ENCODE measurements at regions not wholly inside any gene's neighbourhood (a gene's known extent, or its start where the extent isn't known, plus 50 kb on each side); places are given as distances from the start of the nearest gene placed in this dataset.
"Not testable (repeated sequence)": the region's sequence is repeated elsewhere in the genome, so short reads cannot be mapped to it uniquely, and the experiment has no call there.

DNA sequence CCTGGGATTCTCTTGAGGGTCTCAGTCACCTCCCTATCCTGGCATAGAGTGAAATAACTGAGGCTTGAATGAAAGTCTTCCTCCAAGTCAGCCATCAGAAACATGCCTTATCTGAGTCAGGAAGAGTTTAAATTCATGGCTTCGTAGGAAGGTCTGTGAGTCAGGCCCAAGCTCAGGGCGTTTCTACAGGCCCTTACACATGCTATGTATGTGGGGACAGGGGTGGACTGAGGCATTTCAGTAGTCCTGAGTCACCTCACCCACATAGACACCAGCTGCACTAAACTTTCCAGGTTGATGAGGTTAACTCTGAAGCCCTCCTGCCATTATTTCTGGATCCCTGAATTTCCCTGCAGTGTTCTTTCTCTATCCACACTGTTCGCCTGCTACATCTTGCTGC is 134.6 kb upstream of the RCN1 start:
- DNase-seq, result no peak

DNA sequence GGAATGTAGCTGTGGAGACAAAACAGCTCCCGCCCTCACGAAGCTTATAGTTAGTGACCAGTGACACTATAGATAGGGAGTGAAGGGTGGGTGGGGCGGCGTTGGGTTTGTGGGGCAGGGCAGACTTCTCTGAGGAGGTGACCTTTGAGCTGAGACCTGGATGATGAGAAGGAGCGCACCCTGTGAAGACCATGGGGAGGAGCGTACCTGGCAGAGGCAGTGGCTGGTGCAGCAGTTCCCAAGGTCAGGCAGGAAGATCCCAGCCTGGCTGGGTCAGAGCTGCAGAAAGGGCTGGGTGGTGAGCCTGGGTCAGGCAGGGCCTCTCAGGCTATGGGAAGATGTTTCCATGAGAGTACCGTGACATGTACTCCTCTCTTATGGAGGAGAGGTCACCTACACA is 135.0 kb upstream of the RCN1 start:
- no peak for DNase-seq

DNA sequence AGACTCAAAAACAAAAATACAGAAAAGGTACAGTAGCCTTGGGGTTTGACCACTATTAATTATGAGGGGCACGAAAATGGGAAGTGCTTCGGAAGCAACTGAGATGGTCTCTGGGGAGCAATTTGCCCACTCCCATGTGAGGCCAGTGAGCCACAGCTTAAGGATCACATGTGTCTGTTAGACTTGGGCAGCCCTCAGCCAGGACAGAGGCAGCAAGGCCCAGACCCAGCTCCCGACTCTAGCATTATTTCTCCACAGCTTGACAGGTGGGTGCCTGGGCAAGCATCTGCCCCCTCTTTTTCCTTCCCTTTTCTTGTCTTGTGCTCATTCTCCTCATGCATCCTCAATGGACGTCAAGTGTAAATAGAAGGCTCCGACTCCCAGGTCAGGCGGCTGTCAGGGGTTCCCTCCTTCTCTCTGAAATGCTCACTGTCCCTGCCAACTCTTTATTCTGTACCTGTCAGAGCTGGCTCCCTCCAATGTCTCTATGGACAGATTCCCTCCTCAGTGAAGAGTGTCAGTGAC is 137.0 kb upstream of the RCN1 start:
- no peak for DNase-seq

DNA sequence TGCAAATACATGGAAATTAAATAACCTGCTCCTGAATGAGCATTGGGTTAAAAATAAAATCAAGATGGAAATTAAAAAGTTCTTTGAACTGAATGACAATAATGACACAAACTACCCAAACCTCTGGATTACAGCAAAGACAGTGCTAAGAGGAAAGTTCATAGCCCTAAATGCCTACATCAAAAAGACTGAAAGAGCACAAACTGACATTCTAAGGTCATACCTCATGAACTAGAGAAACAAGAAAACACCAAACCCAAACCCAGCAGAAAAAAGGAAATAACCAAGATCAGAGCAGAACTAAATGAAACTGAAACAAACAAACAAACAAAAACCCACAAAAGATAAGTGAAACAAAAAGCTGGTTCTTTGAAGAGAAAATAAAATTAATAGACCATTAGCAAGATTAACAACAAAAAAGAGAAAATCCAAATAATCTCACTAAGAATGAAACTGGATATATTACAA is 138.6 kb upstream of the PAX6 start:
- not testable (repeated sequence) for DNase-seq

DNA sequence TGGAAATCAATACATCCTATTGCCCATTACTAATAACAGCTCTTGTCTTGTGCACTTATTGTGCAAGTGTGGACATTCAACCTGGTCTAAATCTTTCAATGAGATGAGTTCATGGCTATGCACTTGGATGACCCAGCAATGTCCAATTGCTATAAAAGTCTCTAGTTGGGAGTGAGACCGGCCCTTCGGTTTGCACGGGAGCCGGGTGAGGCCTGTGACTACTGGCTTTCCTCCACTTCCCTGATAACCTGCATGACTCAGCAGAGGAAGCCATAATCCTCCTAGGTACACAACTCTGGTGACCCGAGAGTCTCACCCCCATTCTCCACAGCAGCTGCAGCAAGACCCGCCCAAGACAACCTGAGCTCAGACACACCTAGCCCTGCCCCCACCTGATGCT is 135.9 kb upstream of the PAX6 start:
- no peak for DNase-seq

DNA sequence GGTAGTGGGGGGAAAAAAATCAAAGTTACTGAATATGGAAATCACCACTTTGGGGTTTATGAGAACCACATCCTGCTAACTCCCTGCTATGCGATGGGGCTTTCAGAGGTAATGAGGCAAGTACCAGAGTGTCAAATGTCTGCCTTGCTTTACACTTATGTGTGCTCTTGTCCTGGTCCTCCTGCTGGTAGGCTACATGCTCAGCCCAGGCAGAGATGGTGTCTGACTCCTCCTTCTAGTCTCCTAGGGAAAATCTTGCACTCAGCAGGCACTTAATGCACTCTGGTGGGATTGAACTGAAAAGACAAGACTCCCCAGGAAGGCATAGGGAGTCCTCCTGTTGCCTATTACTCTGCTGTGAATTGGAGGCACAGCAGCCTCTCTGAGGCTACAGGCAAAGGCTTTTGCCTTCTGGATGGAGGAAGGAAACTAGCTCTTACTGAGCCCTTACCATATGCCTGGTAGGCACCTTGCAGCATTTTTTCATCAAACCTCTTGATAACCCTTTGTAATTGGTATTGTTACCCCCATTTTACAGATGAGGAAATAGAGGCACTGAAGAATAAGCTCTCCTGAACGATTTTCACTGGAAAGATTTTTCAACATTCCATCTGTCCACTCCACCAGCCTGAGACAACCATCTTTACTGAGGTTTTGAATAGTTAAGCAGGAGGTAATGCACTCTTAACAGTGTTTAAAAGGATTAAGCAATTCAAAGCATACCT is 132.1 kb upstream of the PAX6 start:
- DNase-seq, result no peak

DNA sequence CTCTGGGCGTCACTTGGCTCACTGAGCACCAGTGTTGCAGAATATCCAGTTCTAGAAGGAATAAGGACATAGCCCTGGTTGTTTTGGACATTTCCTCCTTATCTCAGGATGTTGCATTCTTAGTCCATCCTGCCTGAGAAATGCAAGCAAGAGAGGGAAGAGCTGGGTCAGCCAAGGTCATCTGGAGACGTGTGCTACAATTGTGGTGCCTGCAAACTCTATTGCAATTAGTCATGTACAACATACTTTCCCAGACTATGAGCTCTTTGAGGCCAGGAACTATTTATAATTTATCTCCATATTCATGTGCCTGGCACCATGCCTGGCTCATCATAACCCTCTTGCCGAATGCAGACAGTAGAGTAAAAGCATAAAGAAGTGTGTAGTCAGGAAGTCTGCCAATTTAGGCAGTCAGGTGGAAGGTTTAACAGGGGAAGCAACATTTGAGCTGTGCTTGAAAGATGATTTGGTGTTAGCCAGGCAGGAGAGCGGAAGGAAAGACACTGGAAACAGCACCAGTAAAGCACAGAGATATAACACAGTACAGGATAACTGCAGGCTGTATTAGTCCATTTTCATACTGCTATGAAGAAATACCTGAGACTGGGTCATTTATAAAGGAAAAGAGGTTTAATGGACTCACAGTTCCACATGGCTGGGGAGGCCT is 129.4 kb upstream of the PAX6 start:
- DNase-seq, result no peak

DNA sequence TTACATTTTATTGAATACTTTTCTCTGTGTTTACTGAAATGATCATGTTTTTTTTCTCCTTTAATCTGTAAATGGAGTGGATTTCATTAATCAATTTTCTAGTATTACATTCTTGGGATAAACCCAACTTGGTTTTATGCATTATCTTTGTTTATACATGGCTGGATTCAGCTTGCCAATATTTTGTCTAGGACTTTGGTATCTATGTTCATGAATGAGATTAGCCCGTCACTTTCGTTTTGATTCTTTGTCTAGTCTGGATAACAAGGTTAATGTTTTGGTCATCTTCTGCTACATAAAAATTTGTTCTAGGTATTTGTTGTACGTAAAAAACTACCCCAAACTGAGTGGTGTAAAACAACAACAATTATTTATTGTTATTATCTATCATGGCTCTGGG is 127.9 kb upstream of the PAX6 start:
- DNase-seq, result no peak

DNA sequence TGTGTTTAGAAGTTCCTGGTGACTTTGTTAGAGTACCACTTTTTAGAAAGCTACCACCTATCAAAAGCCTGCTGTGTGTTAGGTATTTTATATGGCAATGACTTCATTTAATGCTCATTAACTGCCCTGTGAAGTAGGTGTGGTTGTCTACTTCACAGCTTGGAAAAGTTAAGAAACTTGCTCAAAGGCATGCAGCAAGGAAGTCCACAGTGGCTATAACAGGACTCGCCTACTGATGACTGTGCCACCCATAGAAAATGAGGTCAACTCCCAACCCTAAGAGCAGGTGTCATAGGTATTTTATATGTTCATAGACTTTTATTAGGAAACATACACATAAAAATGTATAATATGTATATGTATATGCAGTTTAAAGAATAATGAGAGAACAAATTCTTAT is 125.2 kb upstream of the PAX6 start:
- no peak for DNase-seq

DNA sequence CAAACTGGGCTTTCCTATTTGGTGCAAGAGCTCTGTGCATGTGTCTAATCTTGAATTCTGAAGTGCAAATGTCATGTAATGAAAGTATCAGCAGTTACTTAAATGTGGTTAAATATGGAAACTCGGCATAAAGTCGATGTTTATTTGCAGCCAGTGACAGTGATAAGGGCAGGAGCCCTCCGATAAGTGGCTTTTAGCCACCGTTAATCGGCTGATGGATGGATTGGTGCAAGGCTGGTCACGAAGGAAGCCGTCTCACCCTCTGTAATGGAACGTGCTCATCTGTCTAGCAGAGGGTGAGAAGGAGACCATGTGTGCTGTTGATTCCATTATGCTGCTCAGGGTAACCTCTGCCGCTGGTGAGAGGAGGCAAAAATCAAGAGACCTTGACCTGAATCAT is 121.8 kb upstream of the PAX6 start:
- DNase-seq, result no peak

DNA sequence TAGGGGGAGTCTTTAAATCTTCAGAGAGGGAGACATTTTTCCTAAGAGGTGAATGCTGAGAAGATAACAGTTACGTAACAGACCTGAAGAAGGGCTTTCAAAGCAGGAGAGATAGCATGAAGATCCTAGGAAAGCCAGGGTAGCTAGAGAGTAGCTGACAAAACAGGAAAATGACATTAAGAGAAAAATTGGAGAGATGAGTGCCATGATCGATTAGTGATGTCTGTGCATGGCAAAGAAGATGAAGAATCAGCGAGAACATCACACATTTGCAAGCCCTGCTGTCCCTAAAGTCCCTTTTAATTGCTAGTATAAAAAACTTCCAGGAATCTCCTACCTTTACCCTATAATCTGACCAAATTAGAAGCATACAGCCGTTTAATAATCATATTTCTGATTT is 116.9 kb upstream of the PAX6 start:
- no peak for DNase-seq

DNA sequence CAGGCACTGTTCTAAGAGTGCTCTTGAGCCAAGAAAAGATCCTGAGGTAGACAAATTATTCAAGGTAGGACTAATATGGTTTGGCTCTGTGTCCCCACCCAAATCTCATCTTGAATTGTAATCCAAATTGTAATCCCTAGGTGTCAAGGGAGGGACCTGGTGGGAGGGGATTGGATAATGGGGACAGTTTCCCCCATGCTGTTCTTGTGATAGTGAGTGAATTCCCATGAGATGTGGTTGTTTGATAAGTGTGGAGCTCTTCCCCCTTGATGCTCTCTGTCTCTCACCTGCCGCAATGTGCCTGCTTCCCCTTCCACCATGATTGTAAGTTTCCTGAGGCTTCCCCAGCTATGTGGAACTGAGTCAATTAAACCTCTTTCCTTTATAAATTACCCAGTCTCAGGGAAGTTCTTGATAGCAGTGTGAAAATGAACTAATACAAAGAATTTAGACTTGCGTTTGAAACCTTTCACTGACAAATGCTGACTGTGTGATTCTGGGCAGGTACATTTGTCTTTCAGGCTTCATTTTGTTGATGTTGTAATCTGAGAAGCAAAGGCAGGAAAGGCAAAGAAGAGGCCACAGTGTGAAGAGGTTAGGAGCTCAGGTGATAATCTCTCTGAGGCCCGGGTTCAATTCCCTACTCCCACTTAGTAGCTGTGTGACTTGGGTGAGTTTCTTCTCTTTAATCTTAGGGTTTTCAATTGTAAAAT is 115.8 kb upstream of the PAX6 start:
- DNase-seq, result no peak

DNA sequence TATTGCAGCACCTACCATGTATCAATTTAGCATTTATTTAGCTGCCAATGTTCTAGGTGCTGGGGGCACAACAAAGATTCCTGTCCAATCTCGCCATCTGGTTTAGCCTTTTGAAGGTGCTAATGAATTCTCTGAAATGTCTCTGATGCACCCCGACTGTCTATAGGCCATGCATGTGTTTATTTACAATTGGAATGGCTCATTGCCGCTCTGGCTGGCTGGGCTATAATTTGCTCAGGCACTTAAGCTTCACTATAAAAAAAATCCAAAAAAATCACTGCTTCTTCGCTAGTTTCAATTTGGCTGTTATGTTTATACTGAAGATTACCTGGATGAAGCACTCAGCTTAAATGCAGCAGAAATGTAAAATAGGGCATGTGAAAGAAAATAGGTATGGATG is 115.0 kb upstream of the PAX6 start:
- no peak for DNase-seq

DNA sequence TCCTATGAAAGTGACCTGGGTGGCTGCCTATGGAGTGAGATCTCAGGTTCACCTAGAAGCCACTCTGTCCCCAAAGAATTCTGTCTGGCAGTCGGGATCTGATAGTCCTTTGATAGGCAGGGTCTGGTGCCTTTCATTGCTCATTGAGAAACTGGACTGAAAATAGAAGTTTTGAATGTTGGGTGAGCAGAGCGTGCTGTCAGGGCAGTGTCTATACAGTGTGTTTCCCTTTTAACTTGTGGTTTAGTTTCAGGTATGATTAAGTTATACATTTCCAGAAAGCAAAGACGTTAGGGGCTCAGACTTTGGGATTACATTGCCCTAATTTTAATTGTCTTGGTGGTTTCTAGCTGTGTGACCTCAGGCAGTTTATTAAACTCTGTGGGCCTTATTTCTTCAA is 111.3 kb upstream of the PAX6 start:
- DNase-seq, result no peak

DNA sequence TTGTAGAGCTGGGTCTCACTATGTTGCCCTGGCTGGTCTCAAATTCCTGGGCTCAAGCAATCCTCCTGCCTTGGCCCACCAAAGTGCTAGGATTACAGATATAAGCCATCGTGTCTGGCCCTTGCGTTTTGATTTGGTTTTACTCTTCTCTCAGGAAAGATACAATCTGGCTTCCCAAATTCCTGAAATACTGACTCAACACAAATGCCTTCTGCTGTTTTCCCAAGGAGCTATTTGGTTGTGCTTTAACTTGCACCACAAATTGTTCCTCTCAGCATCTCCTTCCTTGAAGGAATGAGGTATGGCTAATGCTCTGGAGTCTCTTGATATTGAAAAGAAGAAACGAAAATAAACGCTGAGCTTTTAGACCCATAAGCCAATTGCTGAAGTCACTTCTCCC is 110.0 kb upstream of the PAX6 start:
- no peak for DNase-seq

DNA sequence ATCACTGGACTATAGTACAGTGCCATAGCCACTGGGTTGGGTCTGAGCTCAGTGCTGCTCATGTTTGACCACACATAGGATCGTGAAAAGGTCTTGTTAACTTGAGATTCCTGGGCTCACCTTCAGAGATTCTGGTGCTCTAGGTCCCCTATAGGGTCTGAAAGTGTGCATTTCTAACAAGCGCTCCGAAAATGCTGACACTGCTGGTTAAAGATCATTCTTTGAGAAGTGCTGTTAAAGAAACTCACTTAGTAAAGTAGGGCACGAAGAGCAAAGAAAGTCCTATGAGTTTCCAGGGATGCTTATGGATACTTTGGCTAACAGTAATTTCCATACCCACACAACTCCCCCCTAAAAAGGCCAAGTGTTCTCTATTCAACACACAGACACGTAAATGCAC is 108.1 kb upstream of the PAX6 start:
- DNase-seq, result no peak

DNA sequence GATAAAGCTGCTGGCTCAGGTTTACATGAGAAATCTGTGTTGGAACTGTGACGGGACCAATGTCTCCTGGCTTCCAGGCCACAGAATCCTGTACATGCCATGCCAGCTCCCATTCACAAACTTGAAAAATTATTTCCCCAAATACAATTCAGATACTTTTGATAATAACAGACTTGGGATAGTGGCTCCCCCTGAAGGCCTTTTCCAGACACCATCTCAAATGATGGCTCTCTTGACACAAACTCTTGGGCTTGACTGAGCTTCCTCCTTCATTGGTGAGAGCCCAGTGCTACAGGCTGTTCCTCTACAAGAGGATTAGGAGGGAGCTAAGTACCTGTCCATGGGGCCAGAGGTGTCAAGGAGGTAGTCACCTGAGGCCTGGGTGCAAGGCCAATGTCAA is 104.7 kb upstream of the PAX6 start:
- DNase-seq, result no peak

DNA sequence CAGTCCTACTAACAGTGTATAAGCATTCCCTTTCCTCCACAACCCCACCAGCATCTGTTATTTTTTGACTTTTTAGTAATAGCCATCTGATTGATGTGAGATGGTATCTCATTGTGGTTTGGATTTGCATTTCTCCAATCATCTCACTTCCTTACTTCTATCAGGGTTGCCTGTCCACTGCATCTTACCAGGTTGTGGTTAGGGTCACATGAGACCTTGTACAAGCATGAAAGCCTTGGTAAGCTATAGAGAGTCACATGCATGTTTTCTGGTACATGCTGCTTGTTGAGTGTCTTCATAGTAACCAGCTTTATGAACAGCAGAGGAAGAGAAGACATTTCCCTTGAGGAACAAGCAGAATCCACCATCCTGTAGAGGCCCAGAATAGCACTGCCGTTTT is 102.9 kb upstream of the PAX6 start:
- no peak for DNase-seq

DNA sequence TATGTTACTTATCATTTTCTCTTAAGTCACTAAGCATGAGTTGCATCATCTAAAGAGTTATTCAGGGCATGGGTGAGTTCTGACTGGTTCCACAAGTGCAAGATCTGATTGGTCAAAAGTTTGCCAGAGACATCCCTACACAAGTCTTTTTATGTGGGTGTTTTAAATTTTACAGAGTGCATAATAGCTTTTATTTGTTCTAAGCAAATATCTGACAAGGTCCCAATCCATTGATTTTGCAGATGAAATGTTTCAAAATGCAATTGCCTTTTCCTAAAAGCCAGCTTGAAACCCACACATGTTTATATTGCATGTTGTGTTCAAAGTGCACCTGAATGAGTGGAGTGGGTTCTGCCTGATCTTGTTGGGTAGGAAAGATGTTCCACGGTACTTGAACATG is 101.7 kb upstream of the PAX6 start:
- DNase-seq, result no peak

DNA sequence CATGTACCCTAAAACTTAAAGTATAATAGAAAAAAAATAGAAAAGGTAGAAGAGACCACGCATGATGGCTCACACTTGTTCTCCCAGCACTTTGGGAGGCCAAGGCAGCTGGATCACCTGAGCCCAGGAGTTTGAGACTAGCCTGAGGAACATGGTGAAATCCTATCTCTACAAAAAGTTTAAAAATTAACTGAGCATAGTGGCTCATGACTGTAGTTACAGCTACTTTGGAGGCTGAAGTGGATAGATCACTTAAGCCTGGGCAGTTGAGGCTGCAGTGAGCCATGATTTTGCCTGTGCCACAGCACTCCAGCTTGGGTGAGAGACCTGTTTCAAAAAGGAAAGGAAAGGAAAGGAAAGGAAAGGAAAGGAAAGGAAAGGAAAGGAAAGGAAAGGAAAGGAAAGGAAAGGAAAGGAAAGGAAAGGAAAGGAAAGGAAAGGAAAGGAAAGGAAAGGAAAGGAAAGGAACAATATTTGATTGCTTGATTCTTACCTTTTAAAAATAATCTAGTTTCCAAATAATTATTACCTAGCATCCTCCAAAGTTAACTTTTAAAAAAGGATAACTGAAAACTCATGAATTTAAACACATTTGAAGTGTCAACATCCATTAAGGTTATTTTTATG is 99.9 kb upstream of the PAX6 start:
- DNase-seq, result no peak

DNA sequence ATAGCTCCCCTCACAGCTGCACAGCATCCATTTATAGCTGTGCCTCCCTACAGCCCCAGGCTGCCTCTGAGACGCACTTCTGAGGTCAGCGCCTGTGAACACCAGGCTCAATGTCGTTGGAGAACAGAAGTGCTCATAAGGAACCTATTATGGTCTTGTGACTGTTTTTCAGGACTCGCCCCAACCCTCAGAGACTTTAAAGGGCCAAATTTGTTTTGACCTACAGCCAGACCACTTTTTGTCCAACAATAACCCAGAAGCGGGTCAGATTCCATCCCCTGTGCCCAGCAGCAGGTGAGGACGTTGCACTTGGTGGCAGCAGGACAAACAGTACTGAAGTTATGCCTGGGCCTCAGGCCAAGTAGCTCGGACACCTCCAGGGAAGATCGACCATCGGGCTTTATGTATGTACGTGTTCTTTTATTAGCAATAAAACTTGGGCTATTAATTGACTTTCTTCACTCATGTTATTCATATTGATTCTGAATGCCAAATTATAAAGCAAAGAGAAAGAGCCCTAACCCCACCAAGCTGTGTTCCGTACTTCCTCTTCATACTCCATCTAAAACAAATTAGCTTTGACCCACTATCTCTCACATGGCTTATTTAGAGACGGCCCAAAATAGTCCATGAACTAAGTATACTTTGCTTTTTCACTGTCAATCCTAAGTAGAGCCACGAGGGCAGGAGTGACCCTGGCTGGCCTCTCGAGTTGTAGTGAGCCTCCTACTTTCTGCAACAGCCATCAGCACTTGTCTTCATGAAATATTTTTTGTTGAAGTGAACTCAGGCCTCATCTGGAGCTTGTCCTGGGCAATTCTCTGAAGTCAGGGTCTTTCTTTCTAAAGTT is 92.3 kb upstream of the PAX6 start:
- DNase-seq, result no peak

DNA sequence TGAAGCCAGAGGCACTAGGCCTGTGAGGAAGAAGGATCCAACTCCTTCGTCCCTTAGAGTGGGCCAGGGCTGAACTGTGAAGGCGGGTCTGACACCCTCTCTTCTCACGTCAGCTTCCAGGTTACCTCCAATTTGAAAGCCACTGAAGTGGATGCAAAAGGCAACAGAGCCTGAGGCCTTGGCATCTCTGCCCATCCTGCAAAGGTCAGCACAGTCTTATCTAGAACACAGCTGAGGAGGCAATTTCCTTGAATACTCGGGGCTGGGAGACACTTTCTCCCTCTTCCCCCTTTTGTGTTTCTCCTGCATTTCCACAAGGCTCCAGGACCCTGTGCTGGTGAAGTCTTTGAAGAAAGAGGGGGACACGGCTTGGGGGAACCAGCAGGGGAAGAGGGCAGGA is 91.6 kb upstream of the PAX6 start:
- no peak for DNase-seq

DNA sequence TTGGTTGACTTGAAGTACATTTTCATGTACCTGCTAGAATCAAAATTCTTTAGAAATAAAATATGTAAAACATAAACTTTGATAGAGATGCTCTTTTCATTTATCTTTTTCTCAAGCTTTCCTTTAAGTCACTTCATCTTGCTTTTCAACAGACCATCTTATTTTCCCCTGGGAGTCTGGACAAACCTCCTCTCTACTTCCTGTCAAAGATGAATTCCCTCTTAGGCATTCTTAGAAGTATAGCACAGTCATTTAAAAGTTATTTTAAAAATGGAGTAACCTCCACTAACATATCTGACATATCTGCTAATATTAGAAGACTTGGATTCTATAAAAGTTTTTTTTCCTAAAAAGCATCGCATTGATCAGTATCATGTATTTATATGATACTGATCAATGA is 84.8 kb upstream of the PAX6 start:
- DNase-seq, result no peak
